Endothelial cell (in vitro differentiated cells): ENCODE measurements at regions not wholly inside any gene's neighbourhood (a gene's known extent, or its start where the extent isn't known, plus 50 kb on each side); places are given as distances from the start of the nearest gene placed in this dataset.

Experiments used
- DNase-seq: peaks from one replicate; pipeline ENCODE4 v3.0.0; 2021; ENCODE audit warnings: low spot score
- H3K27ac Mint-ChIP-seq: one replicate; pipeline ENCODE4 v1.8.0; 2021; ENCODE audit warnings: mixed read lengths, inconsistent platforms; ENCODE audit not compliant: unreplicated experiment
- H3K27me3 Mint-ChIP-seq: one replicate; pipeline ENCODE4 v1.8.0; 2021; ENCODE audit warnings: mild to moderate bottlenecking, moderate library complexity, mixed read lengths, inconsistent platforms; ENCODE audit not compliant: unreplicated experiment
- H3K36me3 Mint-ChIP-seq: one replicate; pipeline ENCODE4 v1.8.0; 2021; ENCODE audit warnings: mild to moderate bottlenecking, low read depth, mixed read lengths, inconsistent platforms; ENCODE audit not compliant: unreplicated experiment
- H3K4me1 Mint-ChIP-seq: one replicate; pipeline ENCODE4 v1.8.0; 2021; ENCODE audit warnings: mild to moderate bottlenecking, mixed read lengths, inconsistent platforms; ENCODE audit not compliant: unreplicated experiment
- H3K4me3 Mint-ChIP-seq: one replicate; pipeline ENCODE4 v1.8.0; 2021; ENCODE audit warnings: mild to moderate bottlenecking, mixed read lengths, inconsistent platforms; ENCODE audit not compliant: unreplicated experiment
- H3K9me3 Mint-ChIP-seq: one replicate; pipeline ENCODE4 v1.8.0; 2021; ENCODE audit warnings: mixed read lengths, inconsistent platforms; ENCODE audit not compliant: unreplicated experiment
- CTCF ChIP-seq: fragments of 200-600 bp; sonication (generic); IDR thresholded peaks from one replicate; pipeline ENCODE4 v1.5.0; 2021; ENCODE audit warnings: antibody characterized with exemption; ENCODE audit not compliant: unreplicated experiment

GRCh38 chr22:34914846-34915245, 151.1 kb upstream of the ISX start:
- no peak for TF ChIP-seq CTCF
- H3K4me1 Mint-ChIP-seq = no peaks in the 10 kb centered on the region
- no peaks in the 10 kb centered on the region for H3K27me3 Mint-ChIP-seq
- H3K9me3 Mint-ChIP-seq = peaks cover 54% of the 10 kb centered on the region
- no peak for DNase-seq
- H3K27ac Mint-ChIP-seq = no peak overlapping the region
- peaks cover 8% of the 10 kb centered on the region for H3K36me3 Mint-ChIP-seq
- H3K4me3 Mint-ChIP-seq = no peak overlapping the region

GRCh38 chr22:34917239-34917638, 148.7 kb upstream of the ISX start:
- no peak for DNase-seq
- TF ChIP-seq CTCF = no peak
- peaks cover under 1% of the 10 kb centered on the region for H3K27me3 Mint-ChIP-seq
- peaks cover 8% of the 10 kb centered on the region for H3K36me3 Mint-ChIP-seq
- H3K27ac Mint-ChIP-seq = no peak overlapping the region
- no peaks in the 10 kb centered on the region for H3K4me1 Mint-ChIP-seq
- H3K9me3 Mint-ChIP-seq = peaks cover 54% of the 10 kb centered on the region
- no peak overlapping the region for H3K4me3 Mint-ChIP-seq

GRCh38 chr22:34931026-34931425, 134.9 kb upstream of the ISX start:
- H3K4me1 Mint-ChIP-seq = no peaks in the 10 kb centered on the region
- no peak for TF ChIP-seq CTCF
- no peak overlapping the region for H3K27ac Mint-ChIP-seq

GRCh38 chr22:34934261-34934660, 131.7 kb upstream of the ISX start:
- DNase-seq = no peak
- no peak for TF ChIP-seq CTCF
- H3K27ac Mint-ChIP-seq = no peak overlapping the region
- no peak overlapping the region for H3K4me3 Mint-ChIP-seq
- peaks cover 36% of the 10 kb centered on the region for H3K9me3 Mint-ChIP-seq
- no peaks in the 10 kb centered on the region for H3K4me1 Mint-ChIP-seq
- peaks cover 3% of the 10 kb centered on the region for H3K36me3 Mint-ChIP-seq
- H3K27me3 Mint-ChIP-seq = peaks cover 6% of the 10 kb centered on the region

More at GRCh38 chr22:34931026-34931425, 134.9 kb upstream of the ISX start:
- Mint-ChIP-seq H3K9me3 (peaks cover 29% of the 10 kb centered on the region), H3K36me3 (peaks cover 3% of the 10 kb centered on the region), H3K4me3 (no peak overlapping the region), H3K27me3 (peaks cover 5% of the 10 kb centered on the region)
- DNase-seq = no peak

- no peaks in the 10 kb centered on the region for H3K4me1 Mint-ChIP-seq
- DNase-seq = no peak
- H3K36me3 Mint-ChIP-seq = peaks cover 8% of the 10 kb centered on the region
- H3K27ac Mint-ChIP-seq = no peak overlapping the region
- no peak for TF ChIP-seq CTCF
- H3K4me3 Mint-ChIP-seq = no peak overlapping the region
- no peaks in the 10 kb centered on the region for H3K27me3 Mint-ChIP-seq
- H3K9me3 Mint-ChIP-seq = peaks cover 19% of the 10 kb centered on the region
Observed at GRCh38 chr22:34943830-34944229, 122.1 kb upstream of the ISX start.
